HUES64 (cell line): ENCODE measurements at regions not wholly inside any gene's neighbourhood (a gene's known extent, or its start where the extent isn't known, plus 50 kb on each side); places are given as distances from the start of the nearest gene placed in this dataset.
A peak's percentile ranks its signal among the peaks of the same experiment; 100 is the strongest.
"Not testable (repeated sequence)": the region's sequence is repeated elsewhere in the genome, so short reads cannot be mapped to it uniquely, and the experiment has no call there.

ENCODE experiments used
- H3K27ac ChIP-seq: 2 replicates; pipeline ENCODE4 v1.7.0; 2013; ENCODE audit warnings: low read depth, low read length, inconsistent platforms
- H3K27me3 ChIP-seq: 2 replicates; pipeline ENCODE4 v1.6.1; 2013; ENCODE audit warnings: mild to moderate bottlenecking, low read length; ENCODE audit not compliant: insufficient read depth
- H3K36me3 ChIP-seq: 2 replicates; pipeline ENCODE4 v1.6.1; 2013; ENCODE audit warnings: mild to moderate bottlenecking, low read length; ENCODE audit not compliant: insufficient read depth
- H3K4me1 ChIP-seq: 2 replicates; pipeline ENCODE4 v1.6.1; 2013; ENCODE audit warnings: mild to moderate bottlenecking, low read length, moderate library complexity; ENCODE audit not compliant: insufficient read depth
- H3K4me3 ChIP-seq: 2 replicates; pipeline ENCODE4 v1.5.1; 2013; ENCODE audit warnings: mild to moderate bottlenecking, low read length, moderate library complexity
- H3K9ac ChIP-seq: 2 replicates; pipeline ENCODE4 v1.6.1; 2013; ENCODE audit warnings: mild to moderate bottlenecking, low read depth, low read length
- H3K9me3 ChIP-seq: 2 replicates; pipeline ENCODE4 v1.6.1; 2013; ENCODE audit warnings: low read depth, low read length; ENCODE audit not compliant: insufficient read depth
- WGBS: fragments of 150-250, 120-280 bp; methylation state at CpG from one replicate; pipeline ENCODE4 v1.1.7; 2013; ENCODE audit warnings: missing lambda C conversion rate; 5-methylcytosine and 5-hydroxymethylcytosine counted together

GRCh38 chr7:25600262-25600920, 372.1 kb upstream of the NPVF start:
- H3K9ac ChIP-seq: no peak overlapping the region
- no peaks in the 10 kb centered on the region for H3K36me3 ChIP-seq
- 94% methylated on average over 3 of the region's 3 CpGs for WGBS
- H3K27ac ChIP-seq: no peak overlapping the region
- H3K4me3 ChIP-seq: no peak overlapping the region
- 0 out of 2 replicates have a peak, but pooled peaks cover 4% of the 10 kb centered on the region for H3K4me1 ChIP-seq
- H3K9me3 ChIP-seq: no peaks in the 10 kb centered on the region
- no peaks in the 10 kb centered on the region for H3K27me3 ChIP-seq

- Histone ChIP-seq H3K4me3 (peak overlapping the region; percentile 50), H3K9ac (peak overlapping the region; percentile 76)
- not testable (repeated sequence) for H3K4me1 ChIP-seq, H3K27me3 ChIP-seq, H3K9me3 ChIP-seq, H3K36me3 ChIP-seq, H3K27ac ChIP-seq
- 6% methylated on average over 24 of the region's 30 CpGs for WGBS
These were observed 374.6 kb upstream of the NPVF start for GRCh38 chr7:25602730-25603426.

- H3K4me1 ChIP-seq, H3K27ac ChIP-seq, H3K27me3 ChIP-seq, H3K9me3 ChIP-seq, H3K36me3 ChIP-seq: not testable (repeated sequence)
- peak overlapping the region; percentile 76 for H3K9ac ChIP-seq
- H3K4me3 ChIP-seq: peak overlapping the region; percentile 50
- no CpG with 5 or more reads among the region's 9 CpGs for WGBS
These were observed 375.1 kb upstream of the NPVF start for GRCh38 chr7:25603427-25603740.

DNA sequence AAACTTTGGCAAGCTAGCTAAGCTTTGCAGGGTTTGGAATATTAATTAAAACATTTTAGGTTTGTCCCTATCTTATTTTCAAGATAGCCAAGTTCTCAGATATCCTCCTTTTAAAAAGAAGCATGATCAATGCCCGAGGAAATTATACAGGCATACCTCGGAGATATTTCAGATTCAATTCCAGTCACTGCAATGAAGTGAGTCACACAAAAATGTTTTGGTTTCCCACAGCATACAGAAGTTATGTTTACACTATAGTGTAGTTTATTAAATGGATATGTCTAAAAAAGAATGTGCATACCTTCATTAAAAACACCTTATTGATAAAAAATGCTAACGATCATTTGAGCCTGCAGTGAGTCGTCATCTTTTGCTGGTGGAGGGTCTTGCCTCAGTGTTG, 382.9 kb upstream of the NPVF start:
- H3K36me3 ChIP-seq: no peaks in the 10 kb centered on the region
- no peaks in the 10 kb centered on the region; the same call in 1 of the 2 replicates for H3K9me3 ChIP-seq
- H3K4me1 ChIP-seq: no peaks in the 10 kb centered on the region
- H3K27me3 ChIP-seq: no peaks in the 10 kb centered on the region
- no peak overlapping the region for H3K9ac ChIP-seq
- no peak overlapping the region for H3K27ac ChIP-seq
- WGBS: 96% methylated on average over 4 of the region's 4 CpGs
- H3K4me3 ChIP-seq: no peak overlapping the region

DNA sequence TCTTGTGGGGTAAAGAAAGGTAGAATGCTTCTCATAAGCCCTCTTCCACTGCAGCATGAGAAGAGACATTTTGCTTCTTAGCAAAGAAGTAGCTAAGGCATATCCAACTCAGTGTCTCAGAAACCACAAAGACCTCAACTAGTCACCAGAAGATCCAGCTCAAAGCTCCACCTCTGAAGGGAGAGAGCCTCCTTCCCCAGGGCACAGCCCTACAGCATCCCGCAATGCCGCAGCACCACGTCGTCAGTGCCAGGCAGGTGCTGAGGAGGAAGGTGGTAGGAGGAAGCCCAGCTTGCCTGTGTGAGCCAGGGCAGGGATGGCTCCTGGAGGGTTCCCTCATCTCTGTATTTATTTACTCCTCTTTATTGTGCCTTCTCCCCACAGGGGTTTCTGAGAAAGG, 385.6 kb upstream of the NPVF start:
- H3K27ac ChIP-seq: no peak overlapping the region
- no peak overlapping the region for H3K4me3 ChIP-seq
- H3K9me3 ChIP-seq: no peaks in the 10 kb centered on the region; the same call in 1 of the 2 replicates
- whole genome bisulfite sequencing: 99% methylated on average over 4 of the region's 4 CpGs
- H3K36me3 ChIP-seq: no peaks in the 10 kb centered on the region
- H3K27me3 ChIP-seq: no peaks in the 10 kb centered on the region
- H3K4me1 ChIP-seq: no peaks in the 10 kb centered on the region
- H3K9ac ChIP-seq: no peak overlapping the region

- Histone ChIP-seq H3K9me3 (no peaks in the 10 kb centered on the region; the same call in 1 of the 2 replicates), H3K27ac (no peak overlapping the region), H3K4me1 (no peaks in the 10 kb centered on the region), H3K9ac (no peak overlapping the region), H3K27me3 (no peaks in the 10 kb centered on the region), H3K36me3 (no peaks in the 10 kb centered on the region), H3K4me3 (no peak overlapping the region)
- 89% methylated on average over 3 of the region's 3 CpGs for WGBS
These were observed 386.1 kb upstream of the NPVF start for GRCh38 chr7:25614415-25614814.

- Histone ChIP-seq H3K4me1 (no peaks in the 10 kb centered on the region), H3K27me3 (no peaks in the 10 kb centered on the region), H3K4me3 (no peak overlapping the region), H3K27ac (no peak overlapping the region), H3K9ac (no peak overlapping the region), H3K36me3 (no peaks in the 10 kb centered on the region), H3K9me3 (no peaks in the 10 kb centered on the region; the same call in 1 of the 2 replicates)
- 95% methylated on average over 4 of the region's 4 CpGs for WGBS
These were observed 386.7 kb upstream of the NPVF start for GRCh38 chr7:25615003-25615402.

GRCh38 chr7:25615593-25615992, 387.3 kb upstream of the NPVF start:
- WGBS: 90% methylated on average over 5 of the region's 5 CpGs
- Histone ChIP-seq H3K9ac (no peak overlapping the region), H3K27ac (no peak overlapping the region), H3K4me1 (no peaks in the 10 kb centered on the region), H3K4me3 (no peak overlapping the region), H3K27me3 (no peaks in the 10 kb centered on the region), H3K9me3 (no peaks in the 10 kb centered on the region; the same call in 1 of the 2 replicates), H3K36me3 (no peaks in the 10 kb centered on the region)

GRCh38 chr7:25617214-25617613, 388.9 kb upstream of the NPVF start:
- Histone ChIP-seq H3K36me3 (no peaks in the 10 kb centered on the region), H3K4me3 (no peak overlapping the region), H3K9me3 (no peaks in the 10 kb centered on the region; the same call in 1 of the 2 replicates), H3K27me3 (no peaks in the 10 kb centered on the region), H3K27ac (no peak overlapping the region), H3K4me1 (no peaks in the 10 kb centered on the region), H3K9ac (no peak overlapping the region)
- 82% methylated on average over 4 of the region's 4 CpGs for WGBS

- no peaks in the 10 kb centered on the region for H3K4me1 ChIP-seq
- no peak overlapping the region for H3K9ac ChIP-seq
- 90% methylated on average over 2 of the region's 2 CpGs for WGBS
- H3K36me3 ChIP-seq: no peaks in the 10 kb centered on the region
- no peaks in the 10 kb centered on the region; the same call in 1 of the 2 replicates for H3K9me3 ChIP-seq
- no peaks in the 10 kb centered on the region for H3K27me3 ChIP-seq
- no peak overlapping the region for H3K4me3 ChIP-seq
- H3K27ac ChIP-seq: no peak overlapping the region
These were observed 389.4 kb upstream of the NPVF start for GRCh38 chr7:25617673-25618072.

DNA sequence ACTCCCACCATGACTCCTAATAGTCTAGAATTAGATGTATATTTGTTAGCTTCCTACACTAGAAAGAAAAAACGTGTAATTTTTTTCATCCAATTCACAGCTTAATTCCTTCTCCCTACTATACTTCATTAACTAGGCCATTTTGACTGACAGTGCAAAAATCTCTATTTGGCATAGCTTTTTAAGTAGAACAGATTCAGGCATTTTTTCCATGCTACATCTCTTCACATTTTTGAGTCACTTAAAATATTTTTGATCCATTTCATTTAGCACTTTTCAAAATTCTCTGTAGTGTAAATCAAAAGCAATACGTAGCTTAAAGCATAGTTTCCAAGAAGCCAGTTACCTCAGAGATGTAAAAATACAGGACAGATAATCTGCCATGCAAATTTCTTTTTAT, 391.1 kb upstream of the NPVF start:
- Histone ChIP-seq H3K27me3 (no peaks in the 10 kb centered on the region), H3K36me3 (no peaks in the 10 kb centered on the region), H3K4me1 (no peaks in the 10 kb centered on the region), H3K9ac (no peak overlapping the region), H3K9me3 (no peaks in the 10 kb centered on the region), H3K27ac (no peak overlapping the region), H3K4me3 (no peak overlapping the region)
- WGBS: 85% methylated on average over 2 of the region's 2 CpGs
